ENCODE measurements at regions not wholly inside any gene's neighbourhood (a gene's known extent, or its start where the extent isn't known, plus 50 kb on each side); places are given as distances from the start of the nearest gene placed in this dataset.

- DNase-seq (ENCODE audit: low spot score), result no peak
- intact Hi-C loops (cut with DNase I), result loop anchor here in 1 of 2 donors (10.0 kb wide), 1 partner anchor 1971 kb away; no protein-coding TSS in a partner anchor
These were observed 67.2 kb upstream of the MLIP start for GRCh38 chr6:54044059-54044458.

DNA sequence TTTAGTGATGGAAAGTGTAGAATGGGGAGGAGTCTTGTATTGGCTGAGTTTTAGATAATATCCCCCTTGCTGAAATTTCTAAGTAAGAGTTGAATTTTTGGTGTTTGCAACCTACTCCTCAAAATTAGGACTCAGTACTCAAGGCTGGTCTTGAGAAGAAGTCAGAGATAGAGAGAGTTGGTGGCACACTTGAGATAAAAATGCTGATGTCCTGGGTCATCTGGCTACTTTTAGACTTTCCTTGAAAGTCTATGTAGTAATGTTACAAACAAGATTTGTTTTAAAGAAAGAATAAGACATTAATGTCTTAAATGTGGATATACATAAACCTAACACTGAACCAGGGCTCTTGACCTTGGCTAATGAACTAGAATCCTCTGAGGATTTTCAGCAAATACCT is 62.5 kb upstream of the MLIP start:
- DNase-seq (ENCODE audit: low spot score), result no peak
- intact Hi-C loops (cut with DNase I), result loop anchor here in 1 of 2 donors (10.0 kb wide), 1 partner anchor 1966 kb away; no protein-coding TSS in a partner anchor

GRCh38 chr6:54050750-54051149 is 60.5 kb upstream of the MLIP start:
- intact Hi-C loops (cut with DNase I), result no loop called here
- no peak for DNase-seq (ENCODE audit: low spot score)

- intact Hi-C loops (cut with DNase I), result no loop called here
- DNase-seq (ENCODE audit: low spot score), result no peak
These were observed 57.3 kb upstream of the MLIP start for GRCh38 chr6:54053881-54054391.

DNA sequence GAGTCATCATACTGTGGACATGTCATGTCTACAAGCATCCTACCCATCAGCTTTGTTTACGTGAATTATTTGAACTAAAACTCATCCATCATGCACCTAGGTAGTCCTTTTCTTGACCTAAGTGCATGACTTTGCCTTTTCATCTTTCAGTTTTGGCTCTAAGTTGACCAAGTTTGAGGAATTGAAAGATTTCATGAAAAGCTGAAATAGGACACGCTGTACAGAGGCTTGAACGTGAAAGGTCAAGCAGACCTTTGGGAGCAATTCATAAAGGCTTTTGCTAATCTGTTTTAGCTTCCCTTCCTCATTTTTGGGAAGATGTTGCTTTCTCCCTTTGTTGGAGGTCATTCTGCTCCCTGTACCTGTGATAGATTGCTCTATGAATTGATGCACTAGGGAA is 55.1 kb upstream of the MLIP start:
- DNase-seq (ENCODE audit: low spot score), result no peak
- intact Hi-C loops (cut with DNase I), result no loop called here

DNA sequence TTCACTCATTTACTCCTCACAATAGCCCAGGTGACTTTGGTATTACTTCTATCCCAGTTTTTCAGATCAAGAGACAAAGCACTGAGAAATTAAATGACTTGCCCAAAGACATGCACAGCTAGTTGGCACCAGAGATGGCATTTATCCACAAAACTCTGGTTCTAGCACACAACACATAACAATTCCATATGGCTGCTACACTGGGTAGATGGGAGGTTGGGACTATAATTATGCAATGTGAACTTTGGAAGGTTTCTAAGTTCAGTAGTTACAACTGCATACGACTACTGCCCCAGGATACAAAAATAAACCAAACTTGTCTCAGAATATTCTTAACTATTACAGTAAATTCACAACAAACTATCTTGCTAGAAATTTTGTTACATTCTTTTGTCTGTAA is 54.2 kb upstream of the MLIP start:
- DNase-seq (ENCODE audit: low spot score), result no peak
- intact Hi-C loops (cut with DNase I), result no loop called here

DNA sequence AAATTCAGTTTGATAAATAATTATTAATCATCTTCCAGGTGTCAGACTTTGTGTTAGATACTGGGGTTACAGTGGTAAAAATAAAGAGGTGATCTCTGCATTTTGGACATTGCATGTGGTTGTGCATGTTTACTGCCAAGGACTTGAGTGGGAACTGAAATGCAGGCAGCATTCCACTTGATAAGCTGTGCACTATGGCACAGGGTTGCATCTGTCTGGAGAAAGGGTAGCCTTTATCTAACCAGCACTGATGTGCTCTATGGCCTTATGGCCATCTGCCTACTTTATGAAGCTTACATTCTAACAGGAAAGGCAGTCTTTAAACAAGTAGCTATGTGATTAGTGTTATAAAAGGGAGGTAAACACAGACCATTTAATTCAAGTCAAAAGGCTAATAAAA is 53.0 kb upstream of the MLIP start:
- intact Hi-C loops (cut with DNase I), result no loop called here
- DNase-seq (ENCODE audit: low spot score), result no peak

- no peak for DNase-seq (ENCODE audit: low spot score)
- intact Hi-C loops (cut with DNase I), result no loop called here
These were observed 51.6 kb upstream of the MLIP start for GRCh38 chr6:54059683-54060082.

- no peak for DNase-seq (ENCODE audit: low spot score)
- intact Hi-C loops (cut with DNase I), result no loop called here
These were observed 51.0 kb upstream of the MLIP start for GRCh38 chr6:54060286-54060685.
